ENCODE measurements at regions not wholly inside any gene's neighbourhood (a gene's known extent, or its start where the extent isn't known, plus 50 kb on each side); places are given as distances from the start of the nearest gene placed in this dataset.

- ATAC-seq = no peak
- ChIA-PET CTCF (no interaction called here), POLR2A (no interaction called here)
- no peak for DNase-seq (ENCODE audit: low read depth in 1 of 2, low spot score in 1 of 2)
- no peak for FAIRE-seq
- H3K9me3 ChIP-seq = peaks cover 14% of the 10 kb centered on the region; the same call in 2 of the 3 replicates
- no peak overlapping the region for H3K4me3 ChIP-seq
- H3K4me2 ChIP-seq = no peak overlapping the region
- no peak overlapping the region for H3K27ac ChIP-seq
- H3K4me1 ChIP-seq = no peaks in the 10 kb centered on the region
- TF ChIP-seq EHF (CRISPR knock-in tag; IDR thresholded peaks at IDR 0.05) = no peak
- TF ChIP-seq REST (IDR thresholded peaks at IDR 0.05) = no peak
- no peak for TF ChIP-seq RNF2 (IDR thresholded peaks at IDR 0.05; ENCODE audit: borderline replicate concordance, low read depth)
- no peak for TF ChIP-seq RAD21 (conservative IDR thresholded peaks at IDR 0.05 in 1 of 2, IDR thresholded peaks at IDR 0.05 in 1 of 2)
- TF ChIP-seq HMGXB4 (CRISPR knock-in tag; IDR thresholded peaks at IDR 0.05; ENCODE audit: borderline replicate concordance) = no peak
- no peak for TF ChIP-seq ATOH8 (CRISPR knock-in tag; IDR thresholded peaks at IDR 0.05; ENCODE audit: low read depth)
- no peak for TF ChIP-seq KDM1A (IDR thresholded peaks at IDR 0.05; ENCODE audit: low read depth)
- no peak for TF ChIP-seq PBX3 (IDR thresholded peaks at IDR 0.05)
- TF ChIP-seq BCL3 (IDR thresholded peaks at IDR 0.05) = no peak
- no peak for TF ChIP-seq MYC (IDR thresholded peaks at IDR 0.05; ENCODE audit: borderline replicate concordance, low read length)
- TF ChIP-seq HES2 (IDR thresholded peaks at IDR 0.05) = no peak
- TF ChIP-seq FOSL2 (IDR thresholded peaks at IDR 0.05) = no peak
- no peak for TF ChIP-seq FOSL2 (CRISPR knock-in tag; IDR thresholded peaks at IDR 0.05)
- no peak for TF ChIP-seq PHF8 (IDR thresholded peaks at IDR 0.05; ENCODE audit: borderline replicate concordance, low read depth)
These were observed 322.5 kb downstream of the EN1 start for GRCh38 chr2:118524911-118525310.

- ChIA-PET CTCF (no interaction called here), POLR2A (no interaction called here)
- no peak overlapping the region for H3K27ac ChIP-seq
- H3K9me3 ChIP-seq = peaks cover 21% of the 10 kb centered on the region; the same call in 2 of the 3 replicates
- 0% methylated on average over 3 of the region's 3 CpGs for WGBS (ENCODE audit: missing lambda C conversion rate)
- FAIRE-seq (no peak), DNase-seq (ENCODE audit: low read depth in 1 of 2, low spot score in 1 of 2) (no peak), ATAC-seq (no peak)
- H3K4me2 ChIP-seq = no peak overlapping the region
- no peaks in the 10 kb centered on the region for H3K4me1 ChIP-seq
- TF ChIP-seq RNF2 (IDR thresholded peaks at IDR 0.05; ENCODE audit: borderline replicate concordance, low read depth) = no peak
- no peak for TF ChIP-seq CBX8 (IDR thresholded peaks at IDR 0.05)
- no peak for TF ChIP-seq SMC3 (IDR thresholded peaks at IDR 0.05)
- no peak for TF ChIP-seq TFCP2L1 (CRISPR knock-in tag; IDR thresholded peaks at IDR 0.05)
- no peak for TF ChIP-seq EHMT2 (IDR thresholded peaks at IDR 0.05; ENCODE audit: low read depth)
- no peak for TF ChIP-seq RARB (CRISPR knock-in tag; IDR thresholded peaks at IDR 0.05)
- no peak overlapping the region for H3K4me3 ChIP-seq
These were observed 323.7 kb downstream of the EN1 start for GRCh38 chr2:118523761-118524160.
